HL-60 (cell line): ENCODE measurements at regions not wholly inside any gene's neighbourhood (a gene's known extent, or its start where the extent isn't known, plus 50 kb on each side); places are given as distances from the start of the nearest gene placed in this dataset.
A peak's percentile ranks its signal among the peaks of the same experiment; 100 is the strongest.

Experiments used
- DNase-seq, 2 experiments: peaks; one replicate each; pipeline ENCODE4 v3.0.0-alpha.2; 2010 to 2020; ENCODE audit warnings: low read depth in 1 of 2, low spot score in 1 of 2
- H3K27ac ChIP-seq: fragments of 250-450 bp; sonication (Bioruptor Pico); replicated peaks from 2 replicates; pipeline ENCODE4 v1.5.1; 2020; ENCODE audit warnings: mild to moderate bottlenecking, moderate library complexity
- H3K27me3 ChIP-seq: fragments of 250-450 bp; sonication (Bioruptor Pico); 2 replicates; pipeline ENCODE4 v1.5.1; 2021; ENCODE audit warnings: mild to moderate bottlenecking, moderate library complexity; ENCODE audit not compliant: insufficient read depth, poor library complexity, severe bottlenecking
- H3K4me3 ChIP-seq: replicated peaks from 2 replicates; pipeline ENCODE4 v1.5.1; 2011; ENCODE audit warnings: mild to moderate bottlenecking, control low read depth, low read length; ENCODE audit not compliant: insufficient read depth
- GABPA ChIP-seq: IDR thresholded peaks from 2 replicates; pipeline ENCODE4 v1.6.1; 2012; ENCODE audit warnings: low read depth
- POLR2AphosphoS5 ChIP-seq: IDR thresholded peaks from 2 replicates; pipeline ENCODE4 v1.6.1; 2012; ENCODE audit warnings: low read depth
- SPI1 ChIP-seq: IDR thresholded peaks from 2 replicates; pipeline ENCODE4 v1.6.1; 2012; ENCODE audit warnings: low read depth, mild to moderate bottlenecking, borderline replicate concordance
- TF ChIP-seq, protein P1 (sequence below): IDR thresholded peaks from 2 replicates; pipeline ENCODE4 v1.6.1; 2012; ENCODE audit warnings: low read depth; ENCODE audit not compliant: insufficient replicate concordance
- TF ChIP-seq, protein P2 (sequence below): IDR thresholded peaks from one replicate; pipeline ENCODE4 v1.5.1; 2011; ENCODE audit warnings: low read length, control low read depth, inconsistent platforms; ENCODE audit not compliant: insufficient read depth

DNA sequence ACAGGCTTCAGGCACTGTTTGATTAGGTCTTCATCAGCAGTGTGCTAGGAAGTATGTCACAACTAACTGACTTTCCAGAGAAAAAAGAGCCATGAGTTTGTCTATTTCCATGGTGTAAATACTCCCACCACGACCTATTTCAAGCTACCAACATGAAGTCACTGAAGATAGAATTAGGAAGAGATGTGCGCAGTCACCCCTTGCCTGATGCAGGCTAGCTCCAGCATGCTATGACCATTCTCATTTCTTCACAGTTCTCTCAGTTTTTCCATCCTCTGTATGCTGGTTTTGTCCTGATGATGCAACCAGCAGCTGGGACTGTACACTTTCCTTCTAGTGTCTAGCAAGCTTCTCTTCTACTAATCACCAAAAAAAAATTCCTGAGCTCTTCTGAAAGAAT lies 191.6 kb upstream of the NUDT4 start:
- DNase-seq: peak; percentile 73 to 81
- H3K27ac ChIP-seq: peak overlapping the region; percentile 86
- TF ChIP-seq SPI1 (no peak), POLR2AphosphoS5 (0 out of 2 replicates have a peak, but pooled peaks have one; percentile 45)
- H3K27me3 ChIP-seq: no peaks in the 10 kb centered on the region
- H3K4me3 ChIP-seq: no peak overlapping the region

DNA sequence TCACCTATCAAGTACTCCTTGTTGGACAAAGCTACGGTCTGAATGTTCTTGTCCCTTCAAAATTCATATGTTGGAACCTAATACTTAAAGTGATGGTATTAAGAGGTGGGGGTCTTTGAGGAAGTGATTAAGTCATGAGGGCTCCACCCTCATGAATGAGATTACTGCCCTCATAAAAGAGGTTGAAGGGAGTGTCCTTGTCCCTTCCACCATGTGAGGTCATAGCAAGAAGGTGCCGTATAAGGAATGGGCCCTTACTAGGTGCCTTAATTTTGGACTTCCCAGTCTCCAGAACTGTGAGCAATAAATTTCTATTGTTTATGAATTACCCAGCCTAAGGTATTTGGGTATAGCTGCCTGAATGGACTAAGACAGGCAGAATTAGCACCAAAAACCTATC lies 191.1 kb upstream of the NUDT4 start:
- Histone ChIP-seq H3K4me3 (no peak overlapping the region), H3K27ac (peak overlapping the region; percentile 86), H3K27me3 (no peaks in the 10 kb centered on the region)
- TF ChIP-seq POLR2AphosphoS5: no peak
- no peak for TF ChIP-seq SPI1
- TF ChIP-seq GABPA: no peak
- TF ChIP-seq, protein P1, sequence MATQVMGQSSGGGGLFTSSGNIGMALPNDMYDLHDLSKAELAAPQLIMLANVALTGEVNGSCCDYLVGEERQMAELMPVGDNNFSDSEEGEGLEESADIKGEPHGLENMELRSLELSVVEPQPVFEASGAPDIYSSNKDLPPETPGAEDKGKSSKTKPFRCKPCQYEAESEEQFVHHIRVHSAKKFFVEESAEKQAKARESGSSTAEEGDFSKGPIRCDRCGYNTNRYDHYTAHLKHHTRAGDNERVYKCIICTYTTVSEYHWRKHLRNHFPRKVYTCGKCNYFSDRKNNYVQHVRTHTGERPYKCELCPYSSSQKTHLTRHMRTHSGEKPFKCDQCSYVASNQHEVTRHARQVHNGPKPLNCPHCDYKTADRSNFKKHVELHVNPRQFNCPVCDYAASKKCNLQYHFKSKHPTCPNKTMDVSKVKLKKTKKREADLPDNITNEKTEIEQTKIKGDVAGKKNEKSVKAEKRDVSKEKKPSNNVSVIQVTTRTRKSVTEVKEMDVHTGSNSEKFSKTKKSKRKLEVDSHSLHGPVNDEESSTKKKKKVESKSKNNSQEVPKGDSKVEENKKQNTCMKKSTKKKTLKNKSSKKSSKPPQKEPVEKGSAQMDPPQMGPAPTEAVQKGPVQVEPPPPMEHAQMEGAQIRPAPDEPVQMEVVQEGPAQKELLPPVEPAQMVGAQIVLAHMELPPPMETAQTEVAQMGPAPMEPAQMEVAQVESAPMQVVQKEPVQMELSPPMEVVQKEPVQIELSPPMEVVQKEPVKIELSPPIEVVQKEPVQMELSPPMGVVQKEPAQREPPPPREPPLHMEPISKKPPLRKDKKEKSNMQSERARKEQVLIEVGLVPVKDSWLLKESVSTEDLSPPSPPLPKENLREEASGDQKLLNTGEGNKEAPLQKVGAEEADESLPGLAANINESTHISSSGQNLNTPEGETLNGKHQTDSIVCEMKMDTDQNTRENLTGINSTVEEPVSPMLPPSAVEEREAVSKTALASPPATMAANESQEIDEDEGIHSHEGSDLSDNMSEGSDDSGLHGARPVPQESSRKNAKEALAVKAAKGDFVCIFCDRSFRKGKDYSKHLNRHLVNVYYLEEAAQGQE: no peak
- TF ChIP-seq, protein P2, sequence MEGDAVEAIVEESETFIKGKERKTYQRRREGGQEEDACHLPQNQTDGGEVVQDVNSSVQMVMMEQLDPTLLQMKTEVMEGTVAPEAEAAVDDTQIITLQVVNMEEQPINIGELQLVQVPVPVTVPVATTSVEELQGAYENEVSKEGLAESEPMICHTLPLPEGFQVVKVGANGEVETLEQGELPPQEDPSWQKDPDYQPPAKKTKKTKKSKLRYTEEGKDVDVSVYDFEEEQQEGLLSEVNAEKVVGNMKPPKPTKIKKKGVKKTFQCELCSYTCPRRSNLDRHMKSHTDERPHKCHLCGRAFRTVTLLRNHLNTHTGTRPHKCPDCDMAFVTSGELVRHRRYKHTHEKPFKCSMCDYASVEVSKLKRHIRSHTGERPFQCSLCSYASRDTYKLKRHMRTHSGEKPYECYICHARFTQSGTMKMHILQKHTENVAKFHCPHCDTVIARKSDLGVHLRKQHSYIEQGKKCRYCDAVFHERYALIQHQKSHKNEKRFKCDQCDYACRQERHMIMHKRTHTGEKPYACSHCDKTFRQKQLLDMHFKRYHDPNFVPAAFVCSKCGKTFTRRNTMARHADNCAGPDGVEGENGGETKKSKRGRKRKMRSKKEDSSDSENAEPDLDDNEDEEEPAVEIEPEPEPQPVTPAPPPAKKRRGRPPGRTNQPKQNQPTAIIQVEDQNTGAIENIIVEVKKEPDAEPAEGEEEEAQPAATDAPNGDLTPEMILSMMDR: no peak
- no peak for DNase-seq

DNA sequence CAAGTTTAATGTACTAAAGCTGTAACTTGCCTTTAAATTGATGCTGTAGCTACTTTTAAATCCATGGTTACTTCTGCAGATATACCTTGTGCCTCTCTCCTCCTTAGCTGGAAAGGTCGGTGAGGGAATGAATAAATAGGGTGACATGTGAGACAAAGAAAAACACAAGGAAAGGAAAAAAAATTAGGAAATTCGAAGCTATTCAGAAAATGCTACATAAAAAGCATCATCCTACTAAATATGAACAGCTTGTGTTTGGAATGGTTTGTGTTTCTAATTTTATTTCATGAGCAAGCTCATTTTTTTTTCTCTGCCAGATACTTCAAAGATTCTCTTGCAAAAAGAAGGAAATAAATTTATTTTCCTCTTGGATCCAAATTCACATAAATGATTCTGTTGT lies 186.3 kb upstream of the NUDT4 start:
- DNase-seq: no peak
- no peak for TF ChIP-seq POLR2AphosphoS5
- no peak for TF ChIP-seq GABPA
- TF ChIP-seq, protein P1: no peak
- Histone ChIP-seq H3K27ac (no peak overlapping the region), H3K27me3 (no peaks in the 10 kb centered on the region), H3K4me3 (no peak overlapping the region)

DNA sequence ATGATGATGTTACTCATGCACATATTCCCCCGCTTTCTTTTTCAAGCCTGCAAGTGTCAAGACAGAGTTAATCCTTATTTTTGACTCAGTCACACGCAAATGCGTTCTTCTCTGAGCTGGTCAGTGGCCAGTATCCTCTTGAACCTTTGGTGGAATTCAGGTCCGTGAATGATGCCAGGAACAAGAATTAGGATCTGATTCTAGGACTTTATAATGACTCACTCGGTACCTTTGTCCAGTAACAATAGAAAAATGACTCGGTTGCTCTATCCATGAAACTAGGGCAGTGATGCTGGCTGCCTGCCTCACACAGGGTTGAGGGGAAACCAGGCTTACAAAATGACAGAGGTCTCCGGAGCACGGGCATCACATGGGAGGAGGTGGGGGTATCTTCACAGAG lies 185.8 kb upstream of the NUDT4 start:
- no peak for TF ChIP-seq POLR2AphosphoS5
- TF ChIP-seq, protein P2: no peak
- TF ChIP-seq SPI1: no peak
- Histone ChIP-seq H3K4me3 (no peak overlapping the region), H3K27ac (no peak overlapping the region), H3K27me3 (no peaks in the 10 kb centered on the region)
- no peak for DNase-seq

DNA sequence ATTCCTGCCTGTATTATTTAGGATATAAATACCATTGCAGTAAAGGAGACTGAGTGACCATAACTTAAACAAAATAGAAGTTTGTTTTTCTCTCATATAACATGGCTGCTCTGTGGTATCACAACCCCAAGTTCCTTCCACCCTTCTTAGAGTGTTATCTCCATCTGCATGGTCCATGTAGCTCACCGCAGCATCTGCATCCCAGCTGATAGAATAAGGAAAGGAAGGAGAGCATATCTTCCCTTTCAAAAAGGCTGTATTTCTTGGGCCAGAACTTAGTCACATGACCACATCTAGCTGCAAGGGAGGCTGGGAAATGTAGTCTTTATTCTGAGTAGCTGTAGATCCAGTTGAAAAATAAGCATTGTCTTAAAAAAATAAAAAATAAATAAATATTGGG lies 184.8 kb upstream of the NUDT4 start:
- no peak for TF ChIP-seq GABPA
- TF ChIP-seq, protein P2: no peak
- TF ChIP-seq, protein P1: no peak
- no peak for TF ChIP-seq POLR2AphosphoS5
- TF ChIP-seq SPI1: no peak
- H3K27me3 ChIP-seq: no peaks in the 10 kb centered on the region
- DNase-seq: no peak
- no peak overlapping the region for H3K27ac ChIP-seq
- H3K4me3 ChIP-seq: no peak overlapping the region
